WI38 (cell line): ENCODE measurements at regions not wholly inside any gene's neighbourhood (a gene's known extent, or its start where the extent isn't known, plus 50 kb on each side); places are given as distances from the start of the nearest gene placed in this dataset.

ENCODE experiments used
- H3K4me3 ChIP-seq: 2 replicates; pipeline ENCODE4 v1.5.1; 2011; ENCODE audit warnings: low read depth, mild to moderate bottlenecking, control low read depth, low read length
- TF ChIP-seq, protein P1 (sequence below): IDR thresholded peaks from 2 replicates; pipeline ENCODE4 v1.5.1; 2012; ENCODE audit warnings: low read depth, mild to moderate bottlenecking, control low read depth, low read length

- H3K4me3 ChIP-seq = no peak overlapping the region
- TF ChIP-seq, protein P1, sequence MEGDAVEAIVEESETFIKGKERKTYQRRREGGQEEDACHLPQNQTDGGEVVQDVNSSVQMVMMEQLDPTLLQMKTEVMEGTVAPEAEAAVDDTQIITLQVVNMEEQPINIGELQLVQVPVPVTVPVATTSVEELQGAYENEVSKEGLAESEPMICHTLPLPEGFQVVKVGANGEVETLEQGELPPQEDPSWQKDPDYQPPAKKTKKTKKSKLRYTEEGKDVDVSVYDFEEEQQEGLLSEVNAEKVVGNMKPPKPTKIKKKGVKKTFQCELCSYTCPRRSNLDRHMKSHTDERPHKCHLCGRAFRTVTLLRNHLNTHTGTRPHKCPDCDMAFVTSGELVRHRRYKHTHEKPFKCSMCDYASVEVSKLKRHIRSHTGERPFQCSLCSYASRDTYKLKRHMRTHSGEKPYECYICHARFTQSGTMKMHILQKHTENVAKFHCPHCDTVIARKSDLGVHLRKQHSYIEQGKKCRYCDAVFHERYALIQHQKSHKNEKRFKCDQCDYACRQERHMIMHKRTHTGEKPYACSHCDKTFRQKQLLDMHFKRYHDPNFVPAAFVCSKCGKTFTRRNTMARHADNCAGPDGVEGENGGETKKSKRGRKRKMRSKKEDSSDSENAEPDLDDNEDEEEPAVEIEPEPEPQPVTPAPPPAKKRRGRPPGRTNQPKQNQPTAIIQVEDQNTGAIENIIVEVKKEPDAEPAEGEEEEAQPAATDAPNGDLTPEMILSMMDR = no peak
These were observed 249.1 kb upstream of the LYZL1 start for GRCh38 chr10:29039677-29040189.

DNA sequence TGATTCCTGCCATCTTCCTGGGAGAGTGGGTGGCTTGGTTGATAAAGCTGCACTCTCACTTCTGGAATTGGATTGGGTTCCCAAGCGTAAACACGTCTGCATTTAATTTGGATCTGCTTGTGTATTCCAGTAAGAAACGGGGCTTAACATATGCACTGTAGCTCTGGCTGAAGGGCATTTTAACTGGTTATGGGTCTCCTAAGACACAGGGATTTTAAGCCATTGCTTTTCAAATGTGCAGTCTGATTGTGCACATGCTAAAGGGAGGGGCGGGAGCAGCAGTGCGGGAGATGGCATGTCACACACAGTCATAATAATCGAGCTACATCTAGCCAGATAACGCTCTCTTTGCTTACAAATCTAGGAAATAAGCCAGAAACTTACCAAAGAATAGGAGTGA lies 247.3 kb upstream of the LYZL1 start:
- TF ChIP-seq, protein P1 = no peak
- no peak overlapping the region for H3K4me3 ChIP-seq

- no peak overlapping the region for H3K4me3 ChIP-seq
- TF ChIP-seq, protein P1 = no peak
These were observed 240.4 kb upstream of the LYZL1 start for GRCh38 chr10:29048506-29048905.

GRCh38 chr10:29050081-29050480 lies 238.8 kb upstream of the LYZL1 start:
- TF ChIP-seq, protein P1 = no peak
- H3K4me3 ChIP-seq = no peak overlapping the region

- TF ChIP-seq, protein P1 = no peak
- H3K4me3 ChIP-seq = no peak overlapping the region
These were observed 233.8 kb upstream of the LYZL1 start for GRCh38 chr10:29055101-29055500.

DNA sequence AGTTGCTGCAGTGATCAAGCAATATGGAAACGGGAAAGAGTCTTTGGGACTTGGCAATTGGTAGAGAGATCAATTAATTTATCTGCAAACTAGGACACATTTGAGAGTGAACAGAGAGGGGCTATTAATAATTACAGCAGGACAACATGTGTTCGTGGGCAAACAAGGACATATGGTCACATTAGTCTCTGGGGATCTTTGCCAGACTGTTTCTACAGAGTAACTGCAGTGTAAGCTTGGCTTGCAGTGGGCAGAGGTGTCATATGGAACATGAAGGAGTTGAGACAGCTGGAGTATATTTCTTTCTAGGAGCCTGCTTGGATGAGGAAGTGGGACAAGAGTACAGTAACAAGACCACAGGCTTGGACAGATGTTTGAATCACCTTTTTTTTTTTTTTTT lies 232.1 kb upstream of the LYZL1 start:
- no peak overlapping the region for H3K4me3 ChIP-seq

GRCh38 chr10:29057822-29058331 lies 231.0 kb upstream of the LYZL1 start:
- H3K4me3 ChIP-seq = no peak overlapping the region; the same call in 1 of the 2 replicates
- TF ChIP-seq, protein P1 = no peak

More for the DNA sequence above, 232.1 kb upstream of the LYZL1 start:
- TF ChIP-seq, protein P1 = no peak
